ENCODE measurements at regions not wholly inside any gene's neighbourhood (a gene's known extent, or its start where the extent isn't known, plus 50 kb on each side); places are given as distances from the start of the nearest gene placed in this dataset.

GRCh38 chr17:5784791-5785190 is 200.5 kb upstream of the NLRP1 start:
- Histone ChIP-seq H3K4me1 (ENCODE audit: insufficient read depth, low read length) (no peaks in the 10 kb centered on the region; the same call in 1 of the 2 replicates), H3K4ac (ENCODE audit: low read depth, low read length) (no peak overlapping the region), H4K91ac (ENCODE audit: insufficient read length, low read depth, low read length) (no peak overlapping the region), H3K4me2 (ENCODE audit: insufficient read depth, insufficient read length, low read length) (no peak overlapping the region), H3K56ac (ENCODE audit: insufficient read length, low read depth, low read length) (no peak overlapping the region), H3K79me1 (ENCODE audit: insufficient read depth, low read depth, low read length, poor library complexity, severe bottlenecking) (no peaks in the 10 kb centered on the region), H3K23me2 (ENCODE audit: insufficient read length, low read depth, low read length, poor library complexity, severe bottlenecking) (no peaks in the 10 kb centered on the region), H2BK12ac (ENCODE audit: insufficient read length, low read depth, low read length) (no peak overlapping the region), H3K27me3 (ENCODE audit: insufficient read depth, low read length) (no peaks in the 10 kb centered on the region), H3K18ac (ENCODE audit: insufficient read length, low read depth, low read length) (no peak overlapping the region), H4K5ac (ENCODE audit: insufficient read length, low read depth, low read length) (no peak overlapping the region), H2BK120ac (ENCODE audit: low read depth, low read length, poor library complexity, severe bottlenecking) (no peak overlapping the region), H3K14ac (ENCODE audit: insufficient read depth, low read length) (no peak overlapping the region), H4K8ac (replicated peaks; ENCODE audit: insufficient read length, low read depth, low read length) (no peak overlapping the region), H2BK5ac (ENCODE audit: insufficient read length, low read length) (no peak overlapping the region), H2AK5ac (ENCODE audit: insufficient read length, low read length) (no peak overlapping the region), H3K9ac (ENCODE audit: extremely low read depth, insufficient read length, low read length) (no peak overlapping the region), H2BK20ac (ENCODE audit: low read depth, low read length, poor library complexity, severe bottlenecking) (no peak overlapping the region), H2AFZ (ENCODE audit: low read length) (no peak overlapping the region), H3K79me2 (ENCODE audit: insufficient read depth, low read length) (no peaks in the 10 kb centered on the region), H3K23ac (ENCODE audit: insufficient read length, low read depth, low read length) (no peak overlapping the region), H3K9me3 (ENCODE audit: control insufficient read depth, low read depth, low read length) (no peaks in the 10 kb centered on the region), H3T11ph (ENCODE audit: low read length) (no peak overlapping the region), H4K20me1 (ENCODE audit: control insufficient read depth, insufficient read depth, insufficient read length) (no peaks in the 10 kb centered on the region), H2BK15ac (ENCODE audit: low read depth, low read length) (no peak overlapping the region), H3K27ac (ENCODE audit: insufficient read length, low read depth, low read length) (no peak overlapping the region)
- no peak overlapping the region; a peak in 1 of 7 replicates for H3K27ac Mint-ChIP-seq
- TF ChIP-seq CTCF (conservative IDR thresholded peaks at IDR 0.05): no peak
- peaks cover 11 to 12% of the 10 kb centered on the region in 2 experiments; a peak in 4 of 5 replicates for H3K9me3 Mint-ChIP-seq
- no peaks in the 10 kb centered on the region; the same call in 1 of the 2 replicates for H3K27me3 Mint-ChIP-seq (ENCODE audit: low read depth)
- H3K4me1 Mint-ChIP-seq: peaks cover 9 to 13% of the 10 kb centered on the region in 2 experiments
- no peak for DNase-seq
- WGBS (ENCODE audit: extremely low coverage, insufficient read length, low lambda C conversion rate): no CpG with 5 or more reads among the region's 2 CpGs
- peaks cover 0 to 13% (median 3%) of the 10 kb centered on the region in 3 experiments; a peak in 6 of 7 replicates for H3K36me3 Mint-ChIP-seq (ENCODE audit: insufficient read depth in 1 of 3, low read depth in 3 of 3)
- H3K4me3 Mint-ChIP-seq: no peak overlapping the region
